HFF-Myc (cell line): ENCODE measurements at regions not wholly inside any gene's neighbourhood (a gene's known extent, or its start where the extent isn't known, plus 50 kb on each side); places are given as distances from the start of the nearest gene placed in this dataset.
A peak's percentile ranks its signal among the peaks of the same experiment; 100 is the strongest.
"Not testable (repeated sequence)": the region's sequence is repeated elsewhere in the genome, so short reads cannot be mapped to it uniquely, and the experiment has no call there.

Source experiments
- DNase-seq: peaks from one replicate; pipeline ENCODE4 v3.0.0-alpha.2; 2011; ENCODE audit warnings: low read depth; ENCODE audit errors: extremely low read depth
- H3K4me3 ChIP-seq: replicated peaks from 2 replicates; pipeline ENCODE4 v1.5.1; 2011; ENCODE audit warnings: low read depth, mild to moderate bottlenecking, control low read depth, low read length
- CTCF ChIP-seq: IDR thresholded peaks from 2 replicates; pipeline ENCODE4 v1.5.1; 2012; ENCODE audit warnings: mild to moderate bottlenecking, low read depth, low read length, control low read depth; ENCODE audit errors: missing control alignments

DNA sequence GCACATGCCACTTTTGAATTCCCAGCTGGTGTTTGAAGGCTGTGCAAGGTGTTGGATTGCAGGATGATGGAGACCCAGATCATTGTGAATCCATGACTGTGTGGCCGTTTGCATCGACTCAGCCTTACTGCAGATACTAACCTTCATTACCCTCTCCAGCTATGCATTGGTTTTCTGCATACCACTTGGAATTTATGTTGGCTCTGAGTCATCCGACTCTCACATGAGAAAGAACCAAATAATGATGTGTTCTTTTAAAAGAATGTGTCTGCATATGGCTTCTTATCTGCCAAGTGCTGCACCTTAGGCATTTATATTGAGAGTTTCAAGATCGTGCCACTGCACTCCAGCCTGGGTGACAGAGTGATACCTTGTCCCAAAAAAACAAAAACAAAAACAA lies 106.7 kb upstream of the PRKX start:
- TF ChIP-seq CTCF, result no peak
- DNase-seq, result no peak
- H3K4me3 ChIP-seq, result no peak overlapping the region

GRCh38 chrX:3817480-3817879 lies 104.0 kb upstream of the PRKX start:
- not testable (repeated sequence) for H3K4me3 ChIP-seq, DNase-seq

GRCh38 chrX:3815896-3816664 lies 102.6 kb upstream of the PRKX start:
- DNase-seq, result no peak
- H3K4me3 ChIP-seq, result peak overlapping the region; percentile 48
- TF ChIP-seq CTCF, result no peak

- no peak for DNase-seq
- H3K4me3 ChIP-seq, result no peak overlapping the region
- peak; percentile 32 for TF ChIP-seq CTCF
Measured at GRCh38 chrX:3811331-3812311, 98.2 kb upstream of the PRKX start.

- no peak overlapping the region for H3K4me3 ChIP-seq
- DNase-seq, result no peak
- TF ChIP-seq CTCF, result no peak
Measured at GRCh38 chrX:3807906-3808305, 94.5 kb upstream of the PRKX start.

DNA sequence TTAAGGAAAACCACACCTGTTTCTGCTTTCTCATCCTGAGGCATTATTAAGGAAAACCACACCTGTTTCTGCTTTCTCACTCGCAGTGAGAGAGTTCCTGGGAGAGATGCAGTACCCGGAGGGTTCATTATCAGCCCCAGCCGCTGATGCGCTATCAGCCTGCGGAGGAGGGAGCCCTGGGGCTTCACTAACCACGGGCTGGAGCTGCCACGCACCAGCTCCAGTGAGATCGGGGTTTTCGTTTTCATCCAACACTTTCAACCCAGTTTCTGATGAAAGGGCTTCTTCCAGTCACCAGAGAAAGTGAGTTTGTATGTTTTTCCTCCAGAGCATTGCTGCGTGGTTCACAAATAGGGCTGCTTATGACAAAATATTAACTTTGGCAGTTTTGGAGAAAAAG lies 93.2 kb upstream of the PRKX start:
- no peak for DNase-seq
- TF ChIP-seq CTCF, result no peak
- H3K4me3 ChIP-seq, result no peak overlapping the region

DNA sequence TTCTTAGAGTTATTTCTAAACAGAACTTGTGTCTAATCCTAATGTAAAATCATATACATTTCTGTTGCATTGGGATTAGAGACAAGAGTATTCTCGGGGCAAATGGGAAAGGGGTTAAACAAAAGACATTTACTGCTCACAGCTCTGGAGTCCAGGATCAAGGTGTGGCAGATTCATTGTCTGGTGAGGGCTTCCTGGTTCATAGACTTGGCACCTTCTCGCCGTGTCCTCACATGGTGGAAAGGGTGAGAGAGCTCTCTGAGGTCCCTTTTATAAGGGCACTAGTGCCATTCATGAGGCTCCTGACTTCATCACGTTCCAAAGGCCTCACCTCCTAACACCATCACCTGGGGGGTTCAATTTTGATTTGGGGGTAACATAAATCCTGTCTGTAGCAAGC lies 90.3 kb upstream of the PRKX start:
- no peak for TF ChIP-seq CTCF
- no peak overlapping the region for H3K4me3 ChIP-seq
- no peak for DNase-seq
